NOMO-1 (cell line): ENCODE measurements at regions not wholly inside any gene's neighbourhood (a gene's known extent, or its start where the extent isn't known, plus 50 kb on each side); places are given as distances from the start of the nearest gene placed in this dataset.

ENCODE experiments used
- DNase-seq, 2 experiments: peaks; one replicate each; lab custom pipeline; 2025; ENCODE audit not compliant: unreplicated experiment in 2 of 2; lab: John Stamatoyannopoulos, UW

GRCh38 chr4:105092356-105092755 is 54.3 kb upstream of the TET2 start:
- no peak for DNase-seq

DNA sequence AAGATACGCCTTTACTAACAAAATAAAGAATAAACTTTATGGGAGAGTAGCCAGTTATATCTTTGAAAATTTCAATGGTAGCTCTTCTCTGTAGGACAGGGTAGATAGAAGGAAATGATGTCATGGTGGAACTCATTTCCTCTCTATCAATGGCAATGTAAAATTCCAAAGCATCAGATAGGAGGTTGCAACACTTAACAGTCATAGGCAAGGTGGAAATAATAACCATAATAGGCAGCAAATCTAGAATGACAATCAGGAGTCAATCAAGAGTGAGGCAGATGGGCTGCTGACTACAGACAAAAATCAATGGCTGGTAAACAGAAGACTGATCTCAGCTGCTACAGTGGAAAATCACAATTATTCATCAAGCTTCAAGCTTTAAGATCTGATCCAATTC is 53.9 kb upstream of the TET2 start:
- DNase-seq: no peak

DNA sequence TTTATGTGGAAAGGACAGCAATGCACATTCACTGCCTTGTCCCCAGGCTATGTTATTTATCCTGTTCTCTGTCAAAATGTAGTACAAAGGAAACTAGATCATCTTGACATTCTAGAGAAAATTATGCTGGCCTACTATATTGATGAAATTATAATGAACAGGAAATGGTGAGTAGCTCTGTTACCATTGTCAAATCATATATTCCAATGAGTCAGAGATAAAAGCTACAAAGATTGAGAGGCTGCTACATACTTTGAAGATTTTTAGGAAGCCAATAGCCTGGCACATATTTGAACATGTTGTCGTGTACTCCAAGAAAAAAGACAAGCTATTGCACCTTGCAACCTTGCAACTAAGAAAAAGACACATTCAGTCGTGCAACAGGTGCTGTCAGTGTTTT is 52.7 kb upstream of the TET2 start:
- DNase-seq: no peak
